Endothelial cell of umbilical vein (primary cell): ENCODE measurements at regions not wholly inside any gene's neighbourhood (a gene's known extent, or its start where the extent isn't known, plus 50 kb on each side); places are given as distances from the start of the nearest gene placed in this dataset.

ENCODE experiments used
- BruUV-seq: library from RNA; stranded (reverse); fragments of 400-500 nt; replicated peaks from 2 replicates; lab custom pipeline; 2021; lab: Mats Ljungman, UMichigan
- CTCF ChIA-PET: fragments of 300-600, 350-600 bp; sonication (Branson Sonifier 250); formaldehyde crosslinking; loops from one replicate; lab custom pipeline; 2021; ENCODE audit warnings: antibody characterized with exemption, inconsistent platforms; lab: Charles Lee
- POLR2A ChIA-PET: fragments of 300-600, 350-600 bp; sonication (Branson Sonifier 250); formaldehyde crosslinking; loops from one replicate; lab custom pipeline; 2021; ENCODE audit warnings: antibody characterized with exemption, inconsistent platforms; lab: Charles Lee
- DNase-seq: peaks from one replicate; pipeline ENCODE4 v3.0.0-alpha.2; 2011; ENCODE audit warnings: low read depth, low spot score
- FAIRE-seq: peaks from 2 replicates; lab custom pipeline; 2011; peaks lifted over from hg19 to GRCh38; lab: Jason Lieb, UNC
- H2AFZ ChIP-seq: 2 replicates; pipeline ENCODE4 v1.6.0; 2012; ENCODE audit warnings: low read depth, low read length, control low read depth, inconsistent platforms
- H3K27ac ChIP-seq: 2 replicates; pipeline ENCODE4 v1.5.1; 2011; ENCODE audit warnings: low read depth, mild to moderate bottlenecking, control low read depth, low read length, moderate library complexity; ENCODE audit not compliant: insufficient read depth
- H3K27me3 ChIP-seq, 2 experiments: 2 replicates each; pipeline versions ENCODE4 v1.6.0 to v1.6.1; 2011; ENCODE audit warnings: low read length in 2 of 2, mixed read lengths in 1 of 2; ENCODE audit not compliant: control insufficient read depth in 2 of 2, insufficient read depth in 2 of 2
- H3K36me3 ChIP-seq, 2 experiments: 2 replicates in 1 of 2; 3 replicates in 1 of 2; pipeline ENCODE4 v1.5.1; 2011; ENCODE audit warnings: low read length in 2 of 2, mild to moderate bottlenecking in 1 of 2, moderate library complexity in 1 of 2; ENCODE audit not compliant: control insufficient read depth in 2 of 2, insufficient read depth in 2 of 2; ENCODE audit errors: extremely low read depth in 1 of 2
- H3K4me1 ChIP-seq: 3 replicates; pipeline ENCODE4 v1.5.1; 2011; ENCODE audit warnings: mild to moderate bottlenecking, low read length; ENCODE audit not compliant: control insufficient read depth, insufficient read depth; ENCODE audit errors: extremely low read depth
- H3K4me2 ChIP-seq: 2 replicates; pipeline ENCODE4 v1.6.1; 2011; ENCODE audit warnings: low read length, control low read depth, mixed read lengths; ENCODE audit not compliant: insufficient read depth
- H3K4me3 ChIP-seq, 3 experiments: fragments of 200-600 bp in 1 of 3; sonication (generic), shearing (Covaris generic) in 1 of 3; replicated peaks in 1 of 3; 2 replicates each; pipeline ENCODE4 v1.5.1; 2011 to 2016; ENCODE audit warnings: control low read depth in 3 of 3, low read length in 3 of 3, mild to moderate bottlenecking in 2 of 3, inconsistent platforms in 1 of 3, low read depth in 1 of 3, moderate library complexity in 1 of 3; ENCODE audit not compliant: insufficient read depth in 1 of 3
- H3K79me2 ChIP-seq: 2 replicates; pipeline ENCODE4 v1.6.0; 2012; ENCODE audit warnings: low read length, inconsistent platforms; ENCODE audit not compliant: control insufficient read depth, insufficient read depth
- H3K9ac ChIP-seq: replicated peaks from 2 replicates; pipeline ENCODE3; 2011; ENCODE audit warnings: low read length, control low read depth; ENCODE audit not compliant: insufficient read depth; ENCODE audit errors: extremely low read depth
- H3K9me1 ChIP-seq: replicated peaks from 3 replicates; pipeline ENCODE4 v1.6.0; 2011; ENCODE audit warnings: mild to moderate bottlenecking, low read length; ENCODE audit not compliant: control insufficient read depth, insufficient read depth; ENCODE audit errors: extremely low read depth
- H3K9me3 ChIP-seq: replicated peaks from 2 replicates; pipeline ENCODE4 v1.5.1; 2012; ENCODE audit warnings: low read length, inconsistent platforms; ENCODE audit not compliant: control insufficient read depth, insufficient read depth
- H4K20me1 ChIP-seq: replicated peaks from 2 replicates; pipeline ENCODE3; 2011; ENCODE audit warnings: mild to moderate bottlenecking, low read length; ENCODE audit not compliant: control insufficient read depth, insufficient read depth; ENCODE audit errors: extremely low read depth
- EZH2 ChIP-seq: IDR thresholded peaks from 2 replicates; pipeline ENCODE4 v1.6.1; 2012; ENCODE audit warnings: borderline replicate concordance, low read depth, mild to moderate bottlenecking, moderate library complexity, low read length, inconsistent platforms; ENCODE audit not compliant: severe bottlenecking
- FOS ChIP-seq: IDR thresholded peaks from 2 replicates; pipeline ENCODE4 v1.6.1; 2011; ENCODE audit warnings: mild to moderate bottlenecking, low read length, moderate library complexity, borderline replicate concordance; ENCODE audit not compliant: insufficient read depth
- GATA2 ChIP-seq: IDR thresholded peaks from 2 replicates; pipeline ENCODE4 v1.7.0; 2011; ENCODE audit warnings: low read depth, mild to moderate bottlenecking, moderate library complexity, mixed read lengths, low read length; ENCODE audit not compliant: insufficient read length, insufficient read depth
- JUN ChIP-seq: IDR thresholded peaks from 2 replicates; pipeline ENCODE4 v1.6.1; 2011; ENCODE audit warnings: borderline replicate concordance, low read depth; ENCODE audit not compliant: insufficient read length, insufficient read depth
- MYC ChIP-seq: IDR thresholded peaks from one replicate; pipeline ENCODE4 v1.6.1; 2011; ENCODE audit warnings: mild to moderate bottlenecking, low read depth, low read length
- POLR2A ChIP-seq: IDR thresholded peaks from 2 replicates; pipeline ENCODE4 v1.6.1; 2012; ENCODE audit warnings: low read depth, mild to moderate bottlenecking, control low read depth, low read length
- POLR2AphosphoS5 ChIP-seq: IDR thresholded peaks from 2 replicates; pipeline ENCODE4 v1.6.1; 2012; ENCODE audit warnings: low read depth, mild to moderate bottlenecking, control low read depth, low read length, moderate library complexity; ENCODE audit not compliant: insufficient read depth
- dilution Hi-C: fragments of 300-500 bp; cut with MboI; formaldehyde crosslinking; loops from one replicate; pipeline ENCODE4 v1.15.0; 2019; ENCODE audit warnings: low sequenced_read_pairs; ENCODE audit not compliant: extremely low pct_ligation_motif_present
- intact Hi-C: fragments of 100-400 bp; cut with micrococcal nuclease; formaldehyde crosslinking; loops from one replicate; pipeline ENCODE4 v1.10.0; 2022
- TF ChIP-seq, protein P1 (sequence below), 2 donors: IDR thresholded peaks; 1 replicate in 1 of 2; 2 replicates in 1 of 2; pipeline ENCODE4 v1.5.1; 2011; ENCODE audit warnings: low read length in 2 of 2, mild to moderate bottlenecking in 2 of 2, moderate library complexity in 2 of 2, control low read depth in 1 of 2, inconsistent platforms in 1 of 2, low read depth in 1 of 2; ENCODE audit not compliant: insufficient read depth in 1 of 2; ENCODE audit errors: extremely low read depth in 1 of 2
- TF ChIP-seq, protein P2 (sequence below): IDR thresholded peaks from 2 replicates; pipeline ENCODE4 v1.6.1; 2011; ENCODE audit not compliant: insufficient read depth, insufficient read length

DNA sequence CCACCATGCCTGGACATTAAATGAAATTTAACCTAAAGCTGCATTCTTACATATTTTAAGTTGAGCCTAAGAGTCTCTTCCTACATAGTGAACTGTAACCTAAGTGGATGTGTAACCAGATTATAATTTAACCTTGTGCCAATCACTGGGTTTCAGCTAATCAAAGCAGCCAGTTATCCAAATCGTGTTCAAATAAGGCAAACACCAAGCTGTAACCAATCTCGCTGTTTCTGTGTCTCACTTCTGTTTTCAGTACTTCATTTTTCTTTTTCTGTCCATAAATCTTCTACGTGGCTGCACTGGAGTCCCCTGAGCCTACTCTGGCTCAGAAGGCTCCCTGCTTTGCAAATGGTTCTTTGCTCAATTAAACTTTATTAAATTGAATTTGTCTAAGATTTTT lies 186.1 kb upstream of the CNTN6 start:
- TF ChIP-seq FOS, result no peak
- TF ChIP-seq GATA2, result no peak
- TF ChIP-seq, protein P1, sequence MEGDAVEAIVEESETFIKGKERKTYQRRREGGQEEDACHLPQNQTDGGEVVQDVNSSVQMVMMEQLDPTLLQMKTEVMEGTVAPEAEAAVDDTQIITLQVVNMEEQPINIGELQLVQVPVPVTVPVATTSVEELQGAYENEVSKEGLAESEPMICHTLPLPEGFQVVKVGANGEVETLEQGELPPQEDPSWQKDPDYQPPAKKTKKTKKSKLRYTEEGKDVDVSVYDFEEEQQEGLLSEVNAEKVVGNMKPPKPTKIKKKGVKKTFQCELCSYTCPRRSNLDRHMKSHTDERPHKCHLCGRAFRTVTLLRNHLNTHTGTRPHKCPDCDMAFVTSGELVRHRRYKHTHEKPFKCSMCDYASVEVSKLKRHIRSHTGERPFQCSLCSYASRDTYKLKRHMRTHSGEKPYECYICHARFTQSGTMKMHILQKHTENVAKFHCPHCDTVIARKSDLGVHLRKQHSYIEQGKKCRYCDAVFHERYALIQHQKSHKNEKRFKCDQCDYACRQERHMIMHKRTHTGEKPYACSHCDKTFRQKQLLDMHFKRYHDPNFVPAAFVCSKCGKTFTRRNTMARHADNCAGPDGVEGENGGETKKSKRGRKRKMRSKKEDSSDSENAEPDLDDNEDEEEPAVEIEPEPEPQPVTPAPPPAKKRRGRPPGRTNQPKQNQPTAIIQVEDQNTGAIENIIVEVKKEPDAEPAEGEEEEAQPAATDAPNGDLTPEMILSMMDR (IDR thresholded peaks at IDR 0.05; ENCODE audit: extremely low read depth in 1 of 2, insufficient read depth in 1 of 2, low read depth in 1 of 2, low read length in 2 of 2), result no peak
- TF ChIP-seq, protein P2, sequence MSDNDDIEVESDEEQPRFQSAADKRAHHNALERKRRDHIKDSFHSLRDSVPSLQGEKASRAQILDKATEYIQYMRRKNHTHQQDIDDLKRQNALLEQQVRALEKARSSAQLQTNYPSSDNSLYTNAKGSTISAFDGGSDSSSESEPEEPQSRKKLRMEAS, result no peak
- no peak for TF ChIP-seq POLR2AphosphoS5
- TF ChIP-seq MYC, result no peak
- no peak for TF ChIP-seq EZH2
- no peak for TF ChIP-seq JUN
- TF ChIP-seq POLR2A, result no peak
- Histone ChIP-seq H3K4me3 (no peak overlapping the region), H4K20me1 (no peaks in the 10 kb centered on the region), H3K4me2 (no peak overlapping the region), H3K4me1 (no peaks in the 10 kb centered on the region), H3K79me2 (no peaks in the 10 kb centered on the region), H3K9ac (no peak overlapping the region), H2AFZ (no peak overlapping the region), H3K36me3 (no peaks in the 10 kb centered on the region), H3K27ac (no peak overlapping the region), H3K9me1 (no peaks in the 10 kb centered on the region), H3K9me3 (no peaks in the 10 kb centered on the region), H3K27me3 (no peaks in the 10 kb centered on the region)
- no TSS peak for BruUV-seq
- ChIA-PET CTCF (no interaction called here), POLR2A (no interaction called here)
- no peak for DNase-seq
- dilution Hi-C loops, result no loop called here
- intact Hi-C loops, result no loop called here
- no peak for FAIRE-seq
